Calu3 (cell line): ENCODE measurements at regions not wholly inside any gene's neighbourhood (a gene's known extent, or its start where the extent isn't known, plus 50 kb on each side); places are given as distances from the start of the nearest gene placed in this dataset.

Experiments used
- BruUV-seq: library from RNA; stranded (reverse); fragments of 400-500 nt; replicated peaks from 2 replicates; lab custom pipeline; 2021; lab: Mats Ljungman, UMichigan
- CTCF ChIA-PET: fragments of 300-600 bp; sonication (Branson Sonifier 250); formaldehyde crosslinking; loops from one replicate; lab custom pipeline; 2022; ENCODE audit warnings: antibody characterized with exemption; lab: Charles Lee
- DNase-seq: peaks from one replicate; pipeline ENCODE4 v3.0.0; 2022
- H3K27ac Mint-ChIP-seq: one replicate; pipeline ENCODE4 v1.8.0; 2022; ENCODE audit warnings: mixed read lengths; ENCODE audit not compliant: unreplicated experiment
- H3K27me3 Mint-ChIP-seq: one replicate; pipeline ENCODE4 v1.8.0; 2022; ENCODE audit warnings: mixed read lengths; ENCODE audit not compliant: unreplicated experiment
- H3K36me3 Mint-ChIP-seq: one replicate; pipeline ENCODE4 v1.8.0; 2022; ENCODE audit warnings: mild to moderate bottlenecking, moderate library complexity, mixed read lengths; ENCODE audit not compliant: insufficient read depth, unreplicated experiment
- H3K4me1 Mint-ChIP-seq: one replicate; pipeline ENCODE4 v1.8.0; 2022; ENCODE audit warnings: mild to moderate bottlenecking, low read depth, mixed read lengths; ENCODE audit not compliant: unreplicated experiment
- H3K4me3 Mint-ChIP-seq: one replicate; pipeline ENCODE4 v1.8.0; 2022; ENCODE audit warnings: mild to moderate bottlenecking, low read depth, moderate library complexity, mixed read lengths; ENCODE audit not compliant: unreplicated experiment
- H3K9me3 Mint-ChIP-seq: one replicate; pipeline ENCODE4 v1.8.0; 2022; ENCODE audit warnings: low read depth, mixed read lengths; ENCODE audit not compliant: unreplicated experiment
- CTCF ChIP-seq: fragments of 200-600 bp; IDR thresholded peaks from one replicate; pipeline ENCODE4 v1.8.0; 2022; ENCODE audit warnings: antibody characterized with exemption; ENCODE audit not compliant: unreplicated experiment
- intact Hi-C: fragments of 100-400 bp; cut with micrococcal nuclease; formaldehyde crosslinking; loops from one replicate; pipeline ENCODE4 v1.10.0; 2022; ENCODE audit not compliant: unreplicated experiment

- intact Hi-C loops = no loop called here
- no peaks in the 10 kb centered on the region for H3K4me1 Mint-ChIP-seq
- H3K9me3 Mint-ChIP-seq = peaks cover 6% of the 10 kb centered on the region
- no peak for DNase-seq
- H3K27ac Mint-ChIP-seq = no peak overlapping the region
- BruUV-seq = no TSS peak
- H3K27me3 Mint-ChIP-seq = no peaks in the 10 kb centered on the region
- no peak overlapping the region for H3K4me3 Mint-ChIP-seq
- TF ChIP-seq CTCF = no peak
- CTCF ChIA-PET = no interaction called here
- H3K36me3 Mint-ChIP-seq = no peaks in the 10 kb centered on the region
These were observed 459.7 kb upstream of the EPHA6 start for GRCh38 chr3:96354742-96355141.

GRCh38 chr3:96361241-96361640 lies 453.2 kb upstream of the EPHA6 start:
- Mint-ChIP-seq H3K27ac (no peak overlapping the region), H3K27me3 (no peaks in the 10 kb centered on the region), H3K4me3 (no peak overlapping the region), H3K36me3 (no peaks in the 10 kb centered on the region), H3K9me3 (peaks cover 6% of the 10 kb centered on the region), H3K4me1 (no peaks in the 10 kb centered on the region)
- TF ChIP-seq CTCF = no peak
- BruUV-seq = no TSS peak
- CTCF ChIA-PET = no interaction called here
- intact Hi-C loops = no loop called here
- no peak for DNase-seq

- H3K27me3 Mint-ChIP-seq = no peaks in the 10 kb centered on the region
- H3K27ac Mint-ChIP-seq = no peak overlapping the region
- intact Hi-C loops = no loop called here
- H3K4me3 Mint-ChIP-seq = no peak overlapping the region
- peaks cover 3% of the 10 kb centered on the region for H3K9me3 Mint-ChIP-seq
- CTCF ChIA-PET = no interaction called here
- no peak for DNase-seq
- BruUV-seq = no TSS peak
- no peaks in the 10 kb centered on the region for H3K4me1 Mint-ChIP-seq
- no peak for TF ChIP-seq CTCF
- H3K36me3 Mint-ChIP-seq = no peaks in the 10 kb centered on the region
These were observed 443.8 kb upstream of the EPHA6 start for GRCh38 chr3:96370637-96371036.

- intact Hi-C loops = no loop called here
These were observed 404.2 kb upstream of the EPHA6 start for GRCh38 chr3:96410006-96410730.

More at GRCh38 chr3:96410006-96410730, 404.2 kb upstream of the EPHA6 start:
- no peaks in the 10 kb centered on the region for H3K36me3 Mint-ChIP-seq
- H3K27ac Mint-ChIP-seq = no peak overlapping the region
- H3K4me3 Mint-ChIP-seq = no peak overlapping the region
- no peaks in the 10 kb centered on the region for H3K4me1 Mint-ChIP-seq
- no peaks in the 10 kb centered on the region for H3K27me3 Mint-ChIP-seq
- H3K9me3 Mint-ChIP-seq = no peaks in the 10 kb centered on the region
- no peak for DNase-seq
- no peak for TF ChIP-seq CTCF
- BruUV-seq = no TSS peak
- CTCF ChIA-PET = no interaction called here
